IMR-90 (cell line): ENCODE measurements at regions not wholly inside any gene's neighbourhood (a gene's known extent, or its start where the extent isn't known, plus 50 kb on each side); places are given as distances from the start of the nearest gene placed in this dataset.
"Not testable (repeated sequence)": the region's sequence is repeated elsewhere in the genome, so short reads cannot be mapped to it uniquely, and the experiment has no call there.

Source experiments
- ATAC-seq: fragments of 200-7000 bp; cut with Tn5 transposase; 2 replicates; pipeline ENCODE4 v1.9.1; 2020; ENCODE audit warnings: low read depth, mild to moderate bottlenecking, moderate library complexity
- BruUV-seq: library from RNA; stranded (reverse); fragments of 400-500 nt; replicated peaks from 2 replicates; lab custom pipeline; 2021; lab: Mats Ljungman, UMichigan
- CTCF ChIA-PET: fragments of 300-600 bp; formaldehyde crosslinking; extraction: SDS; loops from one replicate; lab custom pipeline; 2021; ENCODE audit warnings: antibody characterized with exemption; lab: Yijun Ruan, JAX
- POLR2A ChIA-PET: fragments of 300-600 bp; sonication (Branson Sonifier 250); formaldehyde crosslinking; loops from one replicate; lab custom pipeline; 2022; ENCODE audit warnings: antibody characterized with exemption; ENCODE audit not compliant: unreplicated experiment; lab: Charles Lee
- DNase-seq: peaks from one replicate; pipeline ENCODE4 v3.0.0; 2013
- H2AFZ ChIP-seq: replicated peaks from 2 replicates; pipeline ENCODE3; 2013; ENCODE audit warnings: low read length, mild to moderate bottlenecking; ENCODE audit not compliant: poor library complexity
- H2AK5ac ChIP-seq: 2 replicates; pipeline ENCODE4 v1.6.1; 2013; ENCODE audit warnings: low read depth, low read length, inconsistent platforms
- H2AK9ac ChIP-seq: replicated peaks from 2 replicates; pipeline ENCODE3; 2013; ENCODE audit warnings: mild to moderate bottlenecking, low read depth, low read length, moderate library complexity; ENCODE audit not compliant: poor library complexity
- H2BK120ac ChIP-seq: 2 replicates; pipeline ENCODE4 v1.6.1; 2013; ENCODE audit warnings: low read depth, low read length, inconsistent platforms
- H2BK15ac ChIP-seq: 3 replicates; pipeline ENCODE4 v1.6.1; 2013; ENCODE audit warnings: low read depth, low read length, inconsistent platforms
- H2BK20ac ChIP-seq: 2 replicates; pipeline ENCODE4 v1.6.1; 2013; ENCODE audit warnings: low read depth, mild to moderate bottlenecking, inconsistent platforms, low read length, moderate library complexity
- H2BK5ac ChIP-seq: 2 replicates; pipeline ENCODE4 v1.6.1; 2013; ENCODE audit warnings: mild to moderate bottlenecking, low read depth, low read length, inconsistent platforms; ENCODE audit not compliant: poor library complexity, severe bottlenecking
- H3K14ac ChIP-seq: replicated peaks from 2 replicates; pipeline ENCODE4 v1.6.1; 2013; ENCODE audit warnings: low read depth, low read length, inconsistent platforms
- H3K18ac ChIP-seq: 2 replicates; pipeline ENCODE4 v1.6.1; 2013; ENCODE audit warnings: low read depth, low read length, control low read depth
- H3K23ac ChIP-seq: 2 replicates; pipeline ENCODE4 v1.6.1; 2013; ENCODE audit warnings: low read depth, low read length, inconsistent platforms
- H3K27ac ChIP-seq: 2 replicates; pipeline ENCODE4 v1.5.1; 2013; ENCODE audit warnings: mild to moderate bottlenecking, control low read depth, low read length; ENCODE audit not compliant: insufficient read depth
- H3K27me3 ChIP-seq: 2 replicates; pipeline ENCODE4 v1.6.1; 2013; ENCODE audit warnings: low read length; ENCODE audit not compliant: control insufficient read depth, insufficient read depth
- H3K36me3 ChIP-seq: 2 replicates; pipeline ENCODE4 v1.6.1; 2013; ENCODE audit warnings: low read length, mixed read lengths; ENCODE audit not compliant: control insufficient read depth, insufficient read depth
- H3K4ac ChIP-seq: 2 replicates; pipeline ENCODE4 v1.6.1; 2013; ENCODE audit warnings: low read depth, low read length, inconsistent platforms
- H3K4me1 ChIP-seq: 2 replicates; pipeline ENCODE4 v1.6.1; 2013; ENCODE audit warnings: low read length, mixed read lengths; ENCODE audit not compliant: control insufficient read depth, insufficient read depth
- H3K4me2 ChIP-seq: 2 replicates; pipeline ENCODE4 v1.6.1; 2013; ENCODE audit warnings: low read depth, mild to moderate bottlenecking, control low read depth, low read length, moderate library complexity
- H3K4me3 ChIP-seq: 2 replicates; pipeline ENCODE4 v1.5.1; 2013; ENCODE audit warnings: low read depth, mild to moderate bottlenecking, control low read depth, low read length, moderate library complexity; ENCODE audit not compliant: insufficient read depth
- H3K56ac ChIP-seq: 2 replicates; pipeline ENCODE4 v1.6.1; 2013; ENCODE audit warnings: low read length, inconsistent platforms; ENCODE audit not compliant: insufficient read depth; ENCODE audit errors: extremely low read depth
- H3K79me1 ChIP-seq, 2 experiments: 2 replicates each; pipeline ENCODE4 v1.6.1; 2013; ENCODE audit warnings: low read length in 2 of 2, inconsistent platforms in 1 of 2, low read depth in 1 of 2
- H3K9ac ChIP-seq: 2 replicates; pipeline ENCODE4 v1.6.1; 2013; ENCODE audit warnings: low read depth, low read length, control low read depth
- H3K9me1 ChIP-seq: 2 replicates; pipeline ENCODE4 v1.6.1; 2013; ENCODE audit warnings: low read length, inconsistent platforms; ENCODE audit not compliant: insufficient read depth
- H3K9me3 ChIP-seq: 2 replicates; pipeline ENCODE4 v1.6.1; 2013; ENCODE audit warnings: low read length; ENCODE audit not compliant: control insufficient read depth, insufficient read depth
- H4K20me1 ChIP-seq: 2 replicates; pipeline ENCODE4 v1.6.1; 2013; ENCODE audit warnings: low read length, inconsistent platforms; ENCODE audit not compliant: insufficient read depth
- H4K5ac ChIP-seq: 2 replicates; pipeline ENCODE4 v1.6.1; 2013; ENCODE audit warnings: mild to moderate bottlenecking, low read depth, low read length, control low read depth
- H4K8ac ChIP-seq, 2 experiments: 2 replicates each; pipeline ENCODE4 v1.6.1; 2013; ENCODE audit warnings: low read depth in 2 of 2, low read length in 2 of 2, control low read depth in 1 of 2, inconsistent platforms in 1 of 2
- H4K91ac ChIP-seq: 2 replicates; pipeline ENCODE4 v1.6.1; 2013; ENCODE audit warnings: low read depth, low read length, inconsistent platforms; ENCODE audit not compliant: insufficient read depth
- WGBS, 2 experiments: methylation state at CpG; one replicate each; pipeline versions ENCODE4 v1.1.5 to v1.1.7; 2013; ENCODE audit warnings: missing lambda C conversion rate in 2 of 2; ENCODE audit not compliant: insufficient read length in 1 of 2; ENCODE audit errors: extremely low coverage in 2 of 2; 5-methylcytosine and 5-hydroxymethylcytosine counted together
- dilution Hi-C: fragments of 300-500 bp; cut with HindIII; formaldehyde crosslinking; loops from one replicate; pipeline ENCODE4 v1.14.3; 2018; ENCODE audit warnings: low sequenced_read_pairs; ENCODE audit not compliant: unreplicated experiment
- in situ Hi-C: fragments of 300-500 bp; cut with MboI; formaldehyde crosslinking; loops from 3 replicates; pipeline ENCODE4 v1.14.3; 2019; ENCODE audit warnings: low sequenced_read_pairs, inconsistent platforms, mixed read lengths
- intact Hi-C: fragments of 100-400 bp; cut with micrococcal nuclease; formaldehyde crosslinking; loops from 2 replicates; pipeline ENCODE4 v1.10.0; 2022

DNA sequence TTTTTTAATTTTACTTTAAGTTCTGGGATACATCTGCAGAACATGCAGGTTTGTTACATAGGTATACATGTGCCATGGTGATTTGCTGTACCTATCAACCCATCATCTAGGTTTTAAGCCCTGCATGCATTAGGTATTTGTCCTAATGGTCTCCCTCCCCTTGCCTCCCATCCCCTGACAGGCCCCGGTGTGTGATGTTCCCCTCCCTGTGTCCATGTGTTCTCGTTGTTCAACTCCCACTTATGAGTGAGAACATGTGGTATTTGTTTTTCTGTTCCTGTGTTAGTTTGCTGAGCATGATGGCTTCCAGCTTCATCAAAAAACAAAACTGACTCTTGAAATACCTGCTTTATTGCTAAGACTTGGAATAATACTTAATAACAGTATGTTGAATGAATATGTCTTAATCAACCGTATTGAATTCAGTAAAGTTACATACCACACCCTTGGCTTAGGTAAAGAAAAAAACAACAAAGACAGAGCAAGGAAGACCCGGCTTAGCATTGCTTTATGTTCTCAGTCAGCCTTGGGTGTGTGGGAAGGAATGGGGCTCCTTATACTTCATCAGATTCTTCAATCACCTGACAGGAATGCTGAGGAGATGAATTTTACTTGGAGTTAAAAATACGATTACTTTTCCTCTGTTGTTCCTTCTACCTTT lies 141.3 kb downstream of the TMEM200A start:
- DNase-seq, H4K20me1 ChIP-seq, H3K4ac ChIP-seq, H3K56ac ChIP-seq, H3K18ac ChIP-seq, H3K23ac ChIP-seq, H2AK5ac ChIP-seq, H2BK5ac ChIP-seq, H3K9me3 ChIP-seq, H3K27me3 ChIP-seq, POLR2A ChIA-PET, H3K9me1 ChIP-seq, BruUV-seq, H3K36me3 ChIP-seq, H4K5ac ChIP-seq, H2BK20ac ChIP-seq, ATAC-seq, H3K14ac ChIP-seq, H3K4me2 ChIP-seq, CTCF ChIA-PET, H3K9ac ChIP-seq, H2BK120ac ChIP-seq, H2AK9ac ChIP-seq, H4K8ac ChIP-seq, intact Hi-C loops, H3K27ac ChIP-seq, H4K91ac ChIP-seq, H3K79me1 ChIP-seq, H2BK15ac ChIP-seq, dilution Hi-C loops, H2AFZ ChIP-seq, H3K4me1 ChIP-seq, H3K4me3 ChIP-seq, in situ Hi-C loops: not testable (repeated sequence)
- no CpG with 5 or more reads among the region's 5 CpGs for WGBS, 2 experiments
